ENCODE measurements at regions not wholly inside any gene's neighbourhood (a gene's known extent, or its start where the extent isn't known, plus 50 kb on each side); places are given as distances from the start of the nearest gene placed in this dataset.

DNA sequence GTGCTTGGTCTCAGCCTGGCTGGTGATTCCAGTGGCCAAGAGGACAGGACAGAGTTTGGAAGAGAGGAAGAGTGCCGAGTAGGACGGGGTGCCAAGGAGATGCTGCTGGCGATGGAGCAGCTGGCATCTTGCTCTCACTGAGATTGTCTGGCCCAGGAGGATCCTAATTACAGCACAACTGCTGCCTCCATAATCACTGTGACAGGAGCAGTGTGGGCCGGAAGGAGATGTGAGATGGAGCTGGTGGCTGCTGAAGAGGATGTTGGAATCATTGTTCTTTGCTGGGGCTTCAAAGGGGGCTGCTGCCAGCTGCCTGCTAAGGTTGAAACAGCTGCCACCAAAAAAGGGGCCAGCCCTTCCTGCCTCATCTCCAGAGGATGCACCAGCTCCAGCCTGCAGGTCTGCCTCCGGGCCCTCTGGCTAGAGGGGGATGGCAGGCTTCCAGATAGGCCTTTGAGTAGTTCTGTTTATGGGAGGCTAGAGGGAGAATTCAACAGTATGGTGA is 214.4 kb downstream of the RNF144B start:
- TF ChIP-seq POLR2A (IDR thresholded peaks at IDR 0.05; ENCODE audit: low read length) (no peak), GATA1 (IDR thresholded peaks at IDR 0.05; ENCODE audit: low read depth, low read length) (no peak)
